HCT116 (cell line): ENCODE measurements at regions not wholly inside any gene's neighbourhood (a gene's known extent, or its start where the extent isn't known, plus 50 kb on each side); places are given as distances from the start of the nearest gene placed in this dataset.

Experiments
- ATAC-seq: fragments of 200-7000 bp; cut with Tn5 transposase; 2 replicates; pipeline ENCODE4 v1.9.1; 2020; ENCODE audit warnings: mild to moderate bottlenecking, moderate library complexity
- BruUV-seq: library from RNA; stranded (reverse); fragments of 400-500 nt; replicated peaks from 2 replicates; lab custom pipeline; 2021; lab: Mats Ljungman, UMichigan
- CTCF ChIA-PET: fragments of 300-600 bp; sonication (Branson Sonifier 250); formaldehyde crosslinking; loops from one replicate; lab custom pipeline; 2021; ENCODE audit warnings: antibody characterized with exemption; lab: Charles Lee
- POLR2A ChIA-PET: fragments of 300-600, 350-600 bp; sonication (Branson Sonifier 250); formaldehyde crosslinking; loops from one replicate; lab custom pipeline; 2021; ENCODE audit warnings: antibody characterized with exemption; lab: Charles Lee
- RAD21 ChIA-PET, 2 experiments: fragments of 300-600 bp; sonication (Branson Sonifier 250); formaldehyde crosslinking; loops; one replicate each; lab custom pipeline; 2023; ENCODE audit warnings: low total read pairs in 2 of 2; ENCODE audit not compliant: uncharacterized antibody in 2 of 2, unreplicated experiment in 2 of 2, low non-redundant PET in 1 of 2; lab: Charles Lee
- DNase-seq: peaks from one replicate; pipeline ENCODE4 v3.0.0-alpha.2; 2010; ENCODE audit warnings: low read depth, low spot score
- H2AFZ ChIP-seq: fragments of 200-600 bp; shearing (Covaris generic), sonication (generic); 2 replicates; pipeline ENCODE4 v1.6.1; 2017; ENCODE audit warnings: low read depth, mixed run types, mixed read lengths, antibody characterized with exemption, low read length; ENCODE audit not compliant: poor library complexity, severe bottlenecking
- H3K27ac ChIP-seq: 2 replicates; pipeline ENCODE4 v1.5.1; 2012; ENCODE audit warnings: low read depth, low read length
- H3K27me3 ChIP-seq: fragments of 200-600 bp; sonication (generic); 2 replicates; pipeline ENCODE4 v1.6.1; 2016; ENCODE audit warnings: mixed run types, low read length, mixed read lengths; ENCODE audit not compliant: insufficient read depth
- H3K36me3 ChIP-seq, 2 experiments: fragments of 200-500 bp in 1 of 2; fragments of 200-600 bp in 1 of 2; sonication (Bioruptor generic) in 1 of 2; sonication (generic) in 1 of 2; 2 replicates each; pipeline versions ENCODE4 v1.5.1 to v1.6.1; 2014 to 2016; ENCODE audit warnings: low read length in 2 of 2, inconsistent platforms in 1 of 2, mixed read lengths in 1 of 2, mixed run types in 1 of 2; ENCODE audit not compliant: insufficient read depth in 2 of 2, control insufficient read depth in 1 of 2
- H3K4me1 ChIP-seq, 2 experiments: fragments of 200-600 bp in 1 of 2; sonication (generic) in 1 of 2; 2 replicates each; pipeline versions ENCODE4 v1.5.1 to v1.6.1; 2012 to 2017; ENCODE audit warnings: low read length in 2 of 2, inconsistent platforms in 1 of 2, mild to moderate bottlenecking in 1 of 2, mixed read lengths in 1 of 2, mixed run types in 1 of 2, moderate library complexity in 1 of 2; ENCODE audit not compliant: insufficient read depth in 2 of 2, control insufficient read depth in 1 of 2
- H3K4me2 ChIP-seq: fragments of 200-600 bp; sonication (generic); 2 replicates; pipeline ENCODE4 v1.6.1; 2017; ENCODE audit warnings: mixed run types, low read length, mixed read lengths
- H3K4me3 ChIP-seq, 2 experiments: fragments of 200-600 bp in 1 of 2; sonication (generic) in 1 of 2; replicated peaks in 1 of 2; 2 replicates each; pipeline ENCODE4 v1.5.1; 2011 to 2016; ENCODE audit warnings: low read length in 2 of 2, control low read depth in 1 of 2, low read depth in 1 of 2, mild to moderate bottlenecking in 1 of 2, mixed read lengths in 1 of 2, mixed run types in 1 of 2
- H3K79me2 ChIP-seq: fragments of 200-600 bp; sonication (generic); 2 replicates; pipeline ENCODE4 v1.6.1; 2017; ENCODE audit warnings: mild to moderate bottlenecking, mixed run types, low read length, moderate library complexity, mixed read lengths; ENCODE audit not compliant: insufficient read depth
- H3K9ac ChIP-seq: fragments of 200-600 bp; sonication (generic); 2 replicates; pipeline ENCODE4 v1.6.1; 2016; ENCODE audit warnings: low read length, mixed read lengths
- H3K9me2 ChIP-seq: fragments of 200-600 bp; sonication (generic), shearing (Covaris generic); 2 replicates; pipeline ENCODE4 v1.6.1; 2017; ENCODE audit warnings: mixed run types, mild to moderate bottlenecking, moderate library complexity; ENCODE audit not compliant: insufficient read depth
- H3K9me3 ChIP-seq, 2 experiments: fragments of 200-500 bp in 1 of 2; fragments of 200-600 bp in 1 of 2; sonication (Bioruptor generic) in 1 of 2; sonication (generic) in 1 of 2; 2 replicates each; pipeline ENCODE4 v1.6.1; 2014 to 2017; ENCODE audit warnings: low read length in 2 of 2, mixed read lengths in 2 of 2, inconsistent platforms in 1 of 2, low read depth in 1 of 2, mild to moderate bottlenecking in 1 of 2, mixed run types in 1 of 2, moderate library complexity in 1 of 2; ENCODE audit not compliant: control insufficient read depth in 1 of 2, insufficient read depth in 1 of 2
- H4K20me1 ChIP-seq: fragments of 200-600 bp; sonication (generic), shearing (Covaris generic); 2 replicates; pipeline ENCODE4 v1.6.1; 2017; ENCODE audit warnings: mixed run types, mild to moderate bottlenecking, moderate library complexity; ENCODE audit not compliant: insufficient read depth
- ATF3 ChIP-seq: IDR thresholded peaks from 2 replicates; pipeline ENCODE4 v1.6.1; 2012
- EGR1 ChIP-seq: IDR thresholded peaks from 2 replicates; pipeline ENCODE4 v1.6.1; 2012; ENCODE audit warnings: low read depth
- EZH2phosphoT487 ChIP-seq: fragments of 200-600 bp; IDR thresholded peaks from 2 replicates; pipeline ENCODE4 v1.6.1; 2018; ENCODE audit warnings: antibody characterized with exemption, borderline replicate concordance
- POLR2AphosphoS5 ChIP-seq: IDR thresholded peaks from 2 replicates; pipeline ENCODE4 v1.6.1; 2011; ENCODE audit warnings: mild to moderate bottlenecking, low read depth, low read length, moderate library complexity
- RAD21 ChIP-seq: IDR thresholded peaks from 2 replicates; pipeline ENCODE4 v1.6.1; 2012; ENCODE audit warnings: low read depth, mild to moderate bottlenecking
- SIN3A ChIP-seq: IDR thresholded peaks from 2 replicates; pipeline ENCODE4 v1.6.1; 2012; ENCODE audit warnings: low read depth
- SRF ChIP-seq: IDR thresholded peaks from 2 replicates; pipeline ENCODE4 v1.6.1; 2012; ENCODE audit warnings: low read depth
- ZFX ChIP-seq: fragments of 450-650 bp; IDR thresholded peaks from 2 replicates; pipeline ENCODE4 v1.6.1; 2017
- ZNF274 ChIP-seq: fragments of 200-500 bp; sonication (Bioruptor generic); IDR thresholded peaks from 2 replicates; pipeline ENCODE4 v1.6.1; 2014; ENCODE audit warnings: mild to moderate bottlenecking, low read depth, low read length, inconsistent platforms
- intact Hi-C: fragments of 100-400 bp; cut with micrococcal nuclease; formaldehyde crosslinking; loops from 2 replicates; pipeline ENCODE4 v1.10.0; 2022
- TF ChIP-seq, protein P1 (sequence below): IDR thresholded peaks from 2 replicates; pipeline ENCODE4 v1.6.1; 2012
- TF ChIP-seq, protein P2 (sequence below): IDR thresholded peaks from 2 replicates; pipeline ENCODE4 v1.6.1; 2011; ENCODE audit warnings: mild to moderate bottlenecking, low read length, moderate library complexity; ENCODE audit not compliant: insufficient replicate concordance; ENCODE audit errors: extremely low read depth

DNA sequence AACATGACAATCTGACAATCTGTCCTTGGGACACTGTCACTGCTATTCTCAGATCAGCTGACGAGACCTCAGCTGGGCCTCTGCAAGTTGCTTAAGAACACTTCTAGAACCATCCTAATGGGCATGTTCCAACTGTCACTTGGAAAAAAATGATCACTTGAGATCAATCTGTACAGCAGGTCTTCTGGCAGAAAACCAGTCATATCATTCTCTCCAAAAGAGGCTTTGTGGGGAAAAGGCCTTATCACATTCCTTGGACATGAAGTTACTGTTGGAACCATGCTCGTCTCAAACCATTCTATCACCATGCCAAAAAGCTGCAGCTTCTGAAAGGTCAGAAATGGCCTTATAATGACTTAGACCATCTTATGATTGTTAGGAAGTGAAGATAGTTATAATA is 744.2 kb downstream of the USP25 start:
- Histone ChIP-seq H2AFZ (no peak overlapping the region), H3K36me3 (no peaks in the 10 kb centered on the region), H3K27me3 (no peaks in the 10 kb centered on the region), H3K27ac (no peak overlapping the region), H3K4me2 (no peak overlapping the region), H3K4me3 (no peak overlapping the region), H3K4me1 (no peaks in the 10 kb centered on the region), H3K9me2 (no peaks in the 10 kb centered on the region), H3K9ac (no peak overlapping the region), H3K79me2 (no peaks in the 10 kb centered on the region), H3K9me3 (peaks cover 13 to 43% of the 10 kb centered on the region in 2 experiments; a peak in 3 of 4 replicates), H4K20me1 (no peaks in the 10 kb centered on the region)
- RAD21 ChIA-PET = no interaction called here
- POLR2A ChIA-PET = no interaction called here
- no peak for ATAC-seq
- TF ChIP-seq ZNF274 (no peak), RAD21 (no peak), POLR2AphosphoS5 (no peak)
- TF ChIP-seq, protein P1, sequence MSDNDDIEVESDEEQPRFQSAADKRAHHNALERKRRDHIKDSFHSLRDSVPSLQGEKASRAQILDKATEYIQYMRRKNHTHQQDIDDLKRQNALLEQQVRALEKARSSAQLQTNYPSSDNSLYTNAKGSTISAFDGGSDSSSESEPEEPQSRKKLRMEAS = no peak
- DNase-seq = no peak
- no TSS peak for BruUV-seq
- intact Hi-C loops = no loop called here
- CTCF ChIA-PET = no interaction called here

GRCh38 chr21:16476056-16476825 is 746.5 kb downstream of the USP25 start:
- Histone ChIP-seq H3K9me2 (no peaks in the 10 kb centered on the region), H3K9me3 (peaks cover 8 to 29% of the 10 kb centered on the region in 2 experiments; a peak in 3 of 4 replicates), H2AFZ (no peak overlapping the region)
- intact Hi-C loops = no loop called here
- RAD21 ChIA-PET = no interaction called here
- no peak for TF ChIP-seq POLR2AphosphoS5
- no peak for TF ChIP-seq EGR1
- no peak for TF ChIP-seq ZFX
- no peak for TF ChIP-seq SIN3A
- TF ChIP-seq, protein P2, sequence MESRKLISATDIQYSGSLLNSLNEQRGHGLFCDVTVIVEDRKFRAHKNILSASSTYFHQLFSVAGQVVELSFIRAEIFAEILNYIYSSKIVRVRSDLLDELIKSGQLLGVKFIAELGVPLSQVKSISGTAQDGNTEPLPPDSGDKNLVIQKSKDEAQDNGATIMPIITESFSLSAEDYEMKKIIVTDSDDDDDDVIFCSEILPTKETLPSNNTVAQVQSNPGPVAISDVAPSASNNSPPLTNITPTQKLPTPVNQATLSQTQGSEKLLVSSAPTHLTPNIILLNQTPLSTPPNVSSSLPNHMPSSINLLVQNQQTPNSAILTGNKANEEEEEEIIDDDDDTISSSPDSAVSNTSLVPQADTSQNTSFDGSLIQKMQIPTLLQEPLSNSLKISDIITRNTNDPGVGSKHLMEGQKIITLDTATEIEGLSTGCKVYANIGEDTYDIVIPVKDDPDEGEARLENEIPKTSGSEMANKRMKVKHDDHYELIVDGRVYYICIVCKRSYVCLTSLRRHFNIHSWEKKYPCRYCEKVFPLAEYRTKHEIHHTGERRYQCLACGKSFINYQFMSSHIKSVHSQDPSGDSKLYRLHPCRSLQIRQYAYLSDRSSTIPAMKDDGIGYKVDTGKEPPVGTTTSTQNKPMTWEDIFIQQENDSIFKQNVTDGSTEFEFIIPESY = no peak
- TF ChIP-seq EZH2phosphoT487 = no peak
- TF ChIP-seq, protein P1 = no peak
- no peak for TF ChIP-seq SRF
- no peak for TF ChIP-seq ATF3
- TF ChIP-seq, all 23 proteins: peak for 0
- H3K79me2 ChIP-seq = no peaks in the 10 kb centered on the region
- POLR2A ChIA-PET = no interaction called here
- no TSS peak for BruUV-seq
- H3K4me3 ChIP-seq = no peak overlapping the region
- no peak overlapping the region for H3K27ac ChIP-seq
- no peaks in the 10 kb centered on the region for H3K36me3 ChIP-seq
- DNase-seq = no peak
- no peak overlapping the region for H3K4me2 ChIP-seq
- CTCF ChIA-PET = no interaction called here
- H3K27me3 ChIP-seq = no peaks in the 10 kb centered on the region
- H3K4me1 ChIP-seq = no peaks in the 10 kb centered on the region
- no peak for ATAC-seq
- H3K9ac ChIP-seq = no peak overlapping the region
- H4K20me1 ChIP-seq = no peaks in the 10 kb centered on the region
